K562 (cell line): ENCODE measurements at regions not wholly inside any gene's neighbourhood (a gene's known extent, or its start where the extent isn't known, plus 50 kb on each side); places are given as distances from the start of the nearest gene placed in this dataset.

Source experiments
- ATAC-seq: fragments of 200-7000 bp; cut with Tn5 transposase; 3 replicates; pipeline ENCODE4 v1.9.1; 2020; ENCODE audit warnings: moderate library complexity
- BruUV-seq: library from RNA; stranded (reverse); fragments of 400-500 nt; replicated peaks from 2 replicates; lab custom pipeline; 2021; lab: Mats Ljungman, UMichigan
- CTCF ChIA-PET: fragments of 300-600 bp; formaldehyde crosslinking; extraction: SDS; loops from one replicate; lab custom pipeline; 2021; ENCODE audit warnings: low intra/inter-chr PET ratio; lab: Yijun Ruan, JAX
- POLR2A ChIA-PET: fragments of 300-600, 350-650 bp; sonication (Branson Sonifier 250); formaldehyde crosslinking; extraction: SDS; loops from one replicate; lab custom pipeline; 2021; ENCODE audit warnings: antibody characterized with exemption, inconsistent platforms; lab: Yijun Ruan, JAX
- DNase-seq, 4 experiments: peaks; one replicate each; pipeline versions ENCODE4 v3.0.0 to v3.0.0-alpha.2; 2011 to 2018; ENCODE audit warnings: low spot score in 3 of 4, mixed read lengths in 3 of 4; ENCODE audit errors: extremely low read depth in 1 of 4
- FAIRE-seq: peaks from 2 replicates; lab custom pipeline; 2011; peaks lifted over from hg19 to GRCh38; lab: Jason Lieb, UNC
- H2AFZ ChIP-seq: 2 replicates; pipeline ENCODE4 v1.6.0; 2011; ENCODE audit warnings: low read depth, low read length, control low read depth, inconsistent platforms
- H3K27ac ChIP-seq: fragments of 200-600 bp; 3 replicates; pipeline ENCODE4 v1.8.0; 2011; ENCODE audit warnings: low read depth, mild to moderate bottlenecking, control low read depth, inconsistent platforms, low read length, moderate library complexity, mixed read lengths; ENCODE audit errors: extremely low read depth
- H3K27me3 ChIP-seq, 2 experiments: fragments of 300-600 bp in 1 of 2; 2 replicates in 1 of 2; 3 replicates in 1 of 2; pipeline versions ENCODE4 v1.6.0 to v1.8.0; 2011; ENCODE audit warnings: inconsistent platforms in 2 of 2, low read length in 2 of 2, mild to moderate bottlenecking in 1 of 2, mixed read lengths in 1 of 2, moderate library complexity in 1 of 2; ENCODE audit not compliant: control insufficient read depth in 2 of 2, insufficient read depth in 2 of 2
- H3K36me3 ChIP-seq: fragments of 300-600 bp; 3 replicates; pipeline ENCODE4 v1.8.0; 2011; ENCODE audit warnings: mild to moderate bottlenecking, low read length, inconsistent platforms; ENCODE audit not compliant: control insufficient read depth, insufficient read depth
- H3K4me1 ChIP-seq, 2 experiments: fragments of 200-600 bp in 1 of 2; replicated peaks in 1 of 2; 2 replicates in 1 of 2; 3 replicates in 1 of 2; pipeline versions ENCODE4 v1.5.1 to v1.8.0; 2011; ENCODE audit warnings: inconsistent platforms in 2 of 2, low read length in 2 of 2, mild to moderate bottlenecking in 1 of 2, mixed read lengths in 1 of 2, moderate library complexity in 1 of 2; ENCODE audit not compliant: control insufficient read depth in 2 of 2, insufficient read depth in 2 of 2
- H3K4me2 ChIP-seq: 2 replicates; pipeline ENCODE4 v1.6.1; 2011; ENCODE audit warnings: low read length, control low read depth, inconsistent platforms, mixed read lengths; ENCODE audit not compliant: insufficient read depth
- H3K4me3 ChIP-seq: fragments of 200-600 bp; sonication (generic), shearing (Covaris generic); 2 replicates; pipeline ENCODE4 v1.5.1; 2016; ENCODE audit warnings: control low read depth, inconsistent platforms
- H3K79me2 ChIP-seq: fragments of 200-600 bp; 3 replicates; pipeline ENCODE4 v1.8.0; 2011; ENCODE audit warnings: low read length, inconsistent platforms; ENCODE audit not compliant: control insufficient read depth, insufficient read depth
- H3K9ac ChIP-seq, 2 experiments: 2 replicates each; pipeline versions ENCODE4 v1.6.0 to v1.6.1; 2011; ENCODE audit warnings: low read depth in 2 of 2, low read length in 2 of 2, control low read depth in 1 of 2, inconsistent platforms in 1 of 2, mild to moderate bottlenecking in 1 of 2, mixed read lengths in 1 of 2; ENCODE audit not compliant: insufficient read depth in 1 of 2
- H3K9me1 ChIP-seq: one replicate; pipeline ENCODE4 v1.6.0; 2011; ENCODE audit warnings: inconsistent platforms, mild to moderate bottlenecking, low read length, moderate library complexity; ENCODE audit not compliant: control insufficient read depth, insufficient read depth
- H3K9me3 ChIP-seq: replicated peaks from 2 replicates; pipeline ENCODE4 v1.5.1; 2011; ENCODE audit warnings: low read depth, low read length, inconsistent platforms; ENCODE audit not compliant: control insufficient read depth, insufficient read depth
- H4K20me1 ChIP-seq: replicated peaks from 2 replicates; pipeline ENCODE4 v1.6.1; 2011; ENCODE audit warnings: low read length, inconsistent platforms, mixed read lengths; ENCODE audit not compliant: control insufficient read depth, insufficient read depth
- CCAR2 ChIP-seq: fragments of 200-400 bp; formaldehyde crosslinking; IDR thresholded peaks from 2 replicates; pipeline ENCODE4 v1.6.1; 2017; ENCODE audit warnings: mild to moderate bottlenecking, low read depth, low read length
- EP400 ChIP-seq: fragments of 450-650 bp; IDR thresholded peaks from 2 replicates; pipeline ENCODE4 v1.6.1; 2017; ENCODE audit warnings: antibody characterized with exemption, mild to moderate bottlenecking, moderate library complexity
- ETV5 ChIP-seq: sonication (generic); formaldehyde crosslinking; IDR thresholded peaks from 2 replicates; pipeline ENCODE4 v1.4.0; 2020; ENCODE audit warnings: low read depth, mild to moderate bottlenecking, missing genetic modification reagents
- NCOA2 ChIP-seq, 2 experiments: fragments of 450-650 bp; IDR thresholded peaks; 2 replicates each; pipeline ENCODE4 v1.6.1; 2018; ENCODE audit warnings: mild to moderate bottlenecking in 2 of 2, moderate library complexity in 1 of 2; ENCODE audit not compliant: partially characterized antibody in 2 of 2
- NFYB ChIP-seq: IDR thresholded peaks from 2 replicates; pipeline ENCODE4 v1.6.1; 2011; ENCODE audit warnings: mild to moderate bottlenecking, moderate library complexity; ENCODE audit not compliant: insufficient read length; ENCODE audit errors: extremely low read depth
- NKRF ChIP-seq: fragments of 450-650 bp; IDR thresholded peaks from 2 replicates; pipeline ENCODE4 v1.6.1; 2016; ENCODE audit warnings: borderline replicate concordance
- NRF1 ChIP-seq, 2 experiments: fragments of 450-650 bp; IDR thresholded peaks in 1 of 2; conservative IDR thresholded peaks in 1 of 2; 2 replicates each; pipeline ENCODE4 v1.6.1; 2014; ENCODE audit warnings: mild to moderate bottlenecking in 2 of 2
- SPI1 ChIP-seq: IDR thresholded peaks from 2 replicates; pipeline ENCODE4 v1.6.1; 2011; ENCODE audit warnings: low read depth, low read length, control low read depth, borderline replicate concordance
- TRIM24 ChIP-seq, 2 experiments: fragments of 450-650 bp; IDR thresholded peaks; 2 replicates each; pipeline ENCODE4 v1.6.1; 2016
- TRIM25 ChIP-seq: fragments of 450-650 bp; IDR thresholded peaks from 2 replicates; pipeline ENCODE4 v1.7.0; 2016; ENCODE audit warnings: borderline replicate concordance
- ZNF444 ChIP-seq: fragments of 250-450 bp; sonication (Bioruptor Pico); IDR thresholded peaks from 2 replicates; pipeline ENCODE4 v1.4.0; 2020; ENCODE audit warnings: mild to moderate bottlenecking, moderate library complexity
- WGBS: fragments of 100-300 bp; shearing (Covaris generic); methylation state at CpG from one replicate; pipeline ENCODE4 v1.1.6; 2016; ENCODE audit warnings: low coverage, mixed read lengths; ENCODE audit not compliant: insufficient coverage; ENCODE audit errors: missing lambda C conversion rate; 5-methylcytosine and 5-hydroxymethylcytosine counted together
- in situ Hi-C: fragments of 300-500 bp; cut with MboI; formaldehyde crosslinking; loops from 4 replicates; pipeline ENCODE4 v1.15.0; 2018; ENCODE audit warnings: inconsistent platforms, mixed read lengths
- intact Hi-C: fragments of 100-400 bp; cut with micrococcal nuclease; formaldehyde crosslinking; loops from 2 replicates; pipeline ENCODE4 v1.14.2; 2022

DNA sequence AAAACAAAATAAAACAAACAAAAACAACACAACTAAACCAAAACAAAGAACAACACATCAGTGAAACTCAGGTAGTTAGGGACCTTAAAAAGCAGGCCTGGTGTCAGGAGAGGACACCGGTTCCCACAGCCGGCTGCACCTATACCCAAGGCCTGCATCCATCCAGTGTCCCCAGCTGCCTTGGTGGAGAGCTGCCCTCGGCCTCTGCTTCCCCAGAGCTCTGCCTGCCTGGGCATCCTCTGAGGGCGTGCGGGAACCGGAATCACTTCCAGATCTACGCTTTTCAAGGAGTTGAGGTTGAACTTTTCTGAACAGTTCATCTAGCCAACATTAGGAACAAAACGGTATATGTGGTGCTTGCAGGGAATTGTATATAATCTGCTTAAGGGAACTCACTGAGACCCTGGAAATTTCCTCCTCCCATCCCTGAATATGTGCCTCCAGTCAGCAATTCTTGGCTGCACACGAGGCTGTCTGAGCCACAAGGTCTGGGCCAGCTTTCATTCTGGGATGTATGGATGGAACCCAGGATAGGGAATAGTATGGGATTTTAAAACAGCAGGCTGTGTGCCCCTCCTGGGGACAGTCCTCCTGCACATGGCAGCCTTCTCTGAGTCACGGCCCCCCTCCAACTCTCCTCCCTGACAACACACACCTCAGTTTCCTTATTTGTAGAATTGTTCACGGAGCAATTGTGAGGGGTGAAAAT lies 319.0 kb upstream of the RTL1 start:
- no peak for FAIRE-seq
- peaks cover 0 to 30% of the 10 kb centered on the region in 2 experiments; a peak in 2 of 5 replicates for H3K4me1 ChIP-seq
- TF ChIP-seq NRF1 (conservative IDR thresholded peaks at IDR 0.05 in 1 of 2, IDR thresholded peaks at IDR 0.05 in 1 of 2): no peak
- no peak for TF ChIP-seq NCOA2 (IDR thresholded peaks at IDR 0.05; ENCODE audit: partially characterized antibody in 2 of 2)
- TF ChIP-seq, all 486 proteins: peak for 0
- H3K9me1 ChIP-seq: no peaks in the 10 kb centered on the region
- H3K9me3 ChIP-seq: no peaks in the 10 kb centered on the region
- in situ Hi-C loops: no loop called here
- CTCF ChIA-PET: no interaction called here
- H3K36me3 ChIP-seq: no peaks in the 10 kb centered on the region
- ATAC-seq: no peak
- H4K20me1 ChIP-seq: no peaks in the 10 kb centered on the region
- no peaks in the 10 kb centered on the region for H3K79me2 ChIP-seq
- H3K27me3 ChIP-seq: peaks cover 0 to 14% of the 10 kb centered on the region in 2 experiments; a peak in 2 of 5 replicates
- BruUV-seq: no TSS peak
- H3K9ac ChIP-seq: no peak overlapping the region
- DNase-seq: no peak
- H3K4me3 ChIP-seq: no peak overlapping the region
- intact Hi-C loops: no loop called here
- H3K27ac ChIP-seq: no peak overlapping the region
- H2AFZ ChIP-seq: no peak overlapping the region
- POLR2A ChIA-PET: no interaction called here
- 44% methylated on average over 11 of the region's 11 CpGs for WGBS
- H3K4me2 ChIP-seq: no peak overlapping the region

GRCh38 chr14:101223127-101223526 lies 319.6 kb upstream of the RTL1 start:
- Histone ChIP-seq H3K9ac (no peak overlapping the region), H3K4me2 (no peak overlapping the region), H2AFZ (no peak overlapping the region), H3K4me1 (peaks cover 0 to 33% of the 10 kb centered on the region in 2 experiments; a peak in 2 of 5 replicates), H3K4me3 (no peak overlapping the region), H3K9me1 (no peaks in the 10 kb centered on the region), H3K27ac (no peak overlapping the region), H3K9me3 (no peaks in the 10 kb centered on the region), H4K20me1 (no peaks in the 10 kb centered on the region), H3K36me3 (no peaks in the 10 kb centered on the region), H3K79me2 (no peaks in the 10 kb centered on the region), H3K27me3 (peaks cover 0 to 9% of the 10 kb centered on the region in 2 experiments; a peak in 2 of 5 replicates)
- intact Hi-C loops: no loop called here
- 0% methylated on average over 1 of the region's 6 CpGs for WGBS
- no TSS peak for BruUV-seq
- ChIA-PET POLR2A (no interaction called here), CTCF (no interaction called here)
- no peak for ATAC-seq
- no peak for FAIRE-seq
- DNase-seq: no peak
- in situ Hi-C loops: no loop called here
- TF ChIP-seq NFYB (no peak), EP400 (no peak), NKRF (no peak), SPI1 (no peak), CCAR2 (no peak), ETV5 (no peak), ZNF444 (CRISPR knock-in tag) (no peak), TRIM24 (IDR thresholded peaks at IDR 0.05) (no peak), TRIM25 (no peak)
